Hindlimb muscle (tissue), 1 donor: ENCODE measurements at regions not wholly inside any gene's neighbourhood (a gene's known extent, or its start where the extent isn't known, plus 50 kb on each side); places are given as distances from the start of the nearest gene placed in this dataset.

ENCODE experiments used
- DNase-seq: peaks from one replicate; pipeline ENCODE4 v3.0.0-alpha.2; 2013

DNA sequence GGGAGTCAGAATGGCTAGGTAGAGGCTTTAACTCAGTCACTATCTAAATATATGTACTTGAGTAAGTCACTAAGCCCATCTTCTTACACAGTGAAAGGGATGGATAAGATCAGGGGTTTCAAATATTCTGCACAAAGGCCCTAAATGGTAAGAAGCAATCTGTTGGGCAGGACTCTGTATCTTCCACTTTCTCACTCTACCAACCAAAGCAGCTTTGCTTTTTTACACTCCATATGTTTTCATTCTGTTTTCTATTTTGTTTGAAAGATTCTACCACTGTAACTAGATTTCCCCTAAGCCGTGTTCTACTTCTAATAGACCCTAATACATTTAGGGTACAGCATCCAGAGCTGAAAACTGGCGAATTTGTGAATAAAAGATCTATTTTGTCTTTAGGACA lies 477.5 kb upstream of the NMUR2 start:
- DNase-seq = no peak

DNA sequence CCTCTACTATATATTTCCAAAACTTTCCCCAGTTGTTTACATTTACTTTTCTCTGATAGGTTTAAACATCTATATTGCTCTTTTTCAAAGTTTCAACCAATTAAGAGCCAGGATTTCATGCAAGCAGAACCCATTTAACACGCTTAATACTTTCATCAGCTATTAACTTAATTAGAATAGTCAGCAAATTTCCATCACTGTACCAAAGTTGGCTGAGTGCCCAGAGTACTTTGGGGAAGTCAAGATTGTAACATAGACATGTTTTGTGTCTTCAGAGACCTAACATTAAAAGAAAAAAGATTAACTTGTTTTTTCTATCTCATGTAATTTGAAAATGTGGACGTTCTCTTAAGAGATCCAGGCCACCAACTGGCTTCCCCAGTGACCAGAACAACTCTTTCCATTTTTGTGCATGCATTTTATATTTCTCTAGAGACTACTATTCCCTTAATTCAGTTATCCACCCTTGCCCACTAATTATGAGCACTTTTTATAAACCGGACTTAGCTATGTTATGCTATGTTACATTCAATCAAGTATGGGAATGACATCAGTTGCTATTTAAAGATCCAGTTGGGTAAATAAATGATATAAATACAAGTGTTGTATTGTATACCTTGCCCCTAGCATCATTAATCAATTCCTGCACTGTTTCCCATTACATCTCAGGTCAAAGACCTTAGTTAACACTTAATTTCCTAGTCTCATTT lies 478.1 kb upstream of the NMUR2 start:
- no peak for DNase-seq

GRCh38 chr5:152884006-152884405 lies 478.9 kb upstream of the NMUR2 start:
- no peak for DNase-seq

GRCh38 chr5:152900332-152900731 lies 495.3 kb upstream of the NMUR2 start:
- DNase-seq = no peak

- no peak for DNase-seq
These were observed 496.7 kb upstream of the NMUR2 start for GRCh38 chr5:152901754-152902153.

- no peak for DNase-seq
These were observed 500.2 kb upstream of the NMUR2 start for GRCh38 chr5:152905286-152905685.

DNA sequence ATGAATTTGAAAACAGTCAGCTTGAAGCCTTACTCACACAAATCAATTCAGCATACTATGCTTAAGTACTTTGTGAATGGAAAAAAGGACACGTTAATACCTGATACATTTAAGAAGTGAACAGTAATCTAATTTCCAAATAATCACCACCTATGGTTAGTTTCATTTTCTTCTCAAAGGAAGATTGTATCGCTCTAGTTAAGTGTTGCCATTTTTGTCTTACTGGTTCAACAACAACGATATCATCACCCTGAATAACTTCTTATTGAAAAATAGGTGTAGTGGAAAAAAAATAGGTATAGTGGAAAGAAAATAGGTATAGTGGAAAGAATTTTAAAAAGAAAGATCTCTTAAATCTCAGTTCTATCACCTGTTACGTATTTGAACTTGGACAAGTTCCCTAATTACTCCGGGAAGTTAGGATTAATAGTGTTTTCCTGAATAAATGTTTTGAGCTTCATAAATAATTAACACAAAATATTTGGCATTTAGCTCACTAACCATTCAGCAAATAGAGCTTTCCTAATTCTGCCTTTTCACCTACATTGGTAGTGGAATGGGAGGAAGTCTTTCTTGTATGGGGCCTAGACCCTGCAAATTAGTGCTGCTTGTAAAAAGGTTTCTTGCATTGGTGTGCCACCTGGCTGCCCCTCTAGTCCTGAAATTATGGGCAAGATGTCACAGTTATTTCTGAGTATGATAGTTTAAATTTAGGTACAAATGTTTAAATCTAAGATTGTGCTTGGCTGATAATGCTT lies 502.6 kb upstream of the NMUR2 start:
- DNase-seq = no peak

DNA sequence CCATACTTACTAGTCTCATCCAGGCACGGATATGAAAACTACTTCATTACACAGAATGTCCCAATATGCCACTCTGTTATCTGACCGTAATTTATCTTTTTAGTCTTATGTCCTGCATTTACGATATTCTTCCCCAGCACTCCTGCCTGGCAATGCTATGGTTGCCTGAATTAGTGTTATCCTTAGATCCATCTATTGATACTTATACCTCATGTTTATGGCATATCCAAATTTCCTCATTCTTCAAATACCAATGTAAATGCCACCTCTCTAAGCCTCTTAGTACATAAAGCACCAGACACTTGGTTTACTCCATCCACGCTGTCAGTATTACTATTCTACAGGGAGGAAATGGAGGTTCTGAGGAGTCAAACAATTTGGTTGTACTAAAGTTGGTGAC lies 507.8 kb upstream of the NMUR2 start:
- no peak for DNase-seq

GRCh38 chr5:152932621-152933020 lies 527.5 kb upstream of the NMUR2 start:
- DNase-seq = no peak

- DNase-seq = no peak
These were observed 528.0 kb upstream of the NMUR2 start for GRCh38 chr5:152933056-152933455.

DNA sequence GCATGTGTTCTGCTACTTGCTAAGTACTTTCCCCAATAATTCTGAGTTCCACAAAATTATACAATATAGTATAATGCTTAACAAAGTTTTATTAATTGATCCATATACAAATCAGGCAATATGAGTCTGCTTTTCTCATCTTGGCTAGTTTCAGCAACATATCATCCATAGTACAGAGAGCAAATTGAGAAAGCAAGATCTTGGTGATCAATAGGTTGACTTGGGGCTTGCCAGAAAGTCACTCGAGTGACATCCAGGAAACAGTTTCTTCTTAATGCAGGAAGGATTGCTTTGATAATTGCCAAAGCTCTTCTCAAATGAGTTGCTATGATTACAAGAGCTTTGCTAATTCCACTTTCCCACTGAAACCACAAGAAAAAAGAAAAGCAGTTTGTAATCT lies 533.6 kb upstream of the NMUR2 start:
- DNase-seq = no peak

DNA sequence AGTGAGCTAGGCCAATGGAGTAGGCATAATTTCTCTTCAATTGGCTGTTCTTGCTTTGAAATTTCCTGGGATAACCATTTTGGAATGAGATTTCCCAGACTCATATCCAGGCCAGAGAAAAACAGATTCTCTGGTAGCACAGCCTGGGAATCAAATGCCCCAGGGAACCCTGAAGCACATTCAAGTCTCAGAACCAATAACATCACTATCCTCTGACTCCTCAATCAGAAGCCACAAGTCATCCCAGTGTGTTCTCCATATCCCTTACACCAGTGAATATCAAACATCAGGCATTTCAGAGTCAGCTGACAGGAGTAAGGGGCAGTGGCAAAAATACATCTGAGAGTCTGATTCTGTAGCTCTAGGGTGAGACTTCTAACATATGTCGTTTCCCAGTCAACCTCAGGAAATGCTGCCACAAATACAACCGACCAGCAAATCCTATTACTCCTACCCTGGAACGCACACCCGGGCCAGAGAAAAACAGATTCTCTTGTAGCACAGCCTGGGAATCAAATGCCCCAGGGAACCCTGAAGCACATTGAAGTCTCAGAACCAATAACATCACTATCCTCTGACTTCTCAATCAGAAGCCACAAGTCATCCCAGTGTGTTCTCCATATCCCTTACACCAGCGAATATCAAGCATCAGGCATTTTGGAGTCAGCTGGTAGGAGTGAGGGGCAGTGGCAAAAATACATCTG lies 537.7 kb upstream of the NMUR2 start:
- DNase-seq = no peak

- no peak for DNase-seq
These were observed 536.5 kb upstream of the GRIA1 start for GRCh38 chr5:152953788-152954483.

DNA sequence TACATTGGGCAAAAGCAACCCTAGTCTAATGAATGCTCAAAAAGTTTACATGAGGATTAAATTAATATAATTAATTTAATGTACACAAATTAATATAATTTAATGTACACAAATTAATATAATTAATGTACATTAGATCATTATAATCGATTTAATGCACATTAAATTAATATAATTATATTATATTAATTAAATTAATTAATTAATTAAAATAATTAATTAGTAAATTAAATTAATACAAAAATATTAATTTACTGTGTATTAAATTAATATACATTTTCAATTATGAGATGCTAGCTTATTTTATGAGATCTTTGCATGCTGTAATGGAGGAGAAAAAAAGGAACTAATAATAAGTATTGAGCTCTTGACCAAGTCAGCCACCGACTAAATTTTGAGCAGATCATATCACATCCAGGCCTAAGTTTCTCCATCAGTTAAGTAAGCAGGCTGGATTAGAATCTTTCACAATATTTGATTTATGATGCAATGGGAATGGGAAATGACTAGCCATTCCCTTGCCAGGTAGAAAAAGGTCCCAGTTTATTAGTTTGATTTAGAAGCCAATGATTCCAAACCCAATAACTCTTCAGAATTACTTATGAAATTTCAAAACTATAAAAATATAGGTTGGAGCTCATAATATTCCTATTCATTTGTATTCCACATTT lies 533.4 kb upstream of the GRIA1 start:
- DNase-seq = no peak

DNA sequence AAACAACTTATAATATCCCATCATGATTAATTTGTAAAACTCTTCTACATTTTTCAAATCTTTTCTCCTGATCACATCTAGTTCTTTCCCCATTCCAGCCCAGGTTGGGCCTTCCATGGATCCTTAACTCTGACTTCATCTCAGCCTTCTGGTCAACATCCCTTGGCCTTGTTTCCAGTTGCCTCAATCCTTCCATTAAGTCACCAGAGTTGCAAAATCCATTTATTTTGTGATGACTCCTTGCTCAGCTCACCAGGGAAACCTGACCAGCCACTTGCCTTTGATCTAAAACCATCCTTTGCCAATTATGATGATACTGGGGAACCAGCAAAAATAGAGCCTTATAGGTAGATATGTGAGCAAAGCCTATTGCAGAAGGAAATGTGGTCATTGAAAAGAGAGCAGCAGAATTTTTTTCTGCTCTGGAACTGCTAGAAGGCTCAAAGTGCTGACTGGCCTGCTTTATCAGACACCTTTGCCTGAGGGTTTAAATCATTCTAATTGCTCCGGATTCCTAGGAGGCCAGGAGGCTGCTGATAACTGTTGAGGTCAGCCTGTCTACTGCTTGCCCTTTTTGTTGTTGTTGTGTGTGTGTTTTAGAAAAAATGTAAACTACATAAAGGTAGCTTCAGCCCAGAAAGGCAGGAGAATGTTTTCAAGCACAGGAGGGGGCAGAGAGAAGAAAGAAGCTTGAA lies 512.2 kb upstream of the GRIA1 start:
- no peak for DNase-seq

- DNase-seq = no peak
These were observed 503.3 kb upstream of the GRIA1 start for GRCh38 chr5:152987131-152987530.

DNA sequence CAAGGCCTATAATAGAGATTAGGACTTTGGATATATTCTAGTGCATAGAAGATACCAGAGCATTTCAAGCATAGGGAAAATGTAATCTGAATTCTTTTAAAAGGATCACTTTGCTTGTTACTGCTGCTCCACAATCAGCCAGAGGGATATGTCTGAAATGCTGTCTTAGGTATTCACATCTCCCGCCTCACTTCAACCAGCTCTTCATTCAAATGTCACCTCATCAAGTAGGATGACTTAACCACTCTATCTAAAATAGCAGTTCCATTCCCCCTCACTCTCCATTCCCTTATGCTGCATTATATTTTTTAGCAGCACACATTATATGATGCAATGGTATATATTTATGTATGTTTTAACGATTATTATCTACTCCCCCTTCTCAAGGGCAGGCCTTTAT lies 500.3 kb upstream of the GRIA1 start:
- no peak for DNase-seq

DNA sequence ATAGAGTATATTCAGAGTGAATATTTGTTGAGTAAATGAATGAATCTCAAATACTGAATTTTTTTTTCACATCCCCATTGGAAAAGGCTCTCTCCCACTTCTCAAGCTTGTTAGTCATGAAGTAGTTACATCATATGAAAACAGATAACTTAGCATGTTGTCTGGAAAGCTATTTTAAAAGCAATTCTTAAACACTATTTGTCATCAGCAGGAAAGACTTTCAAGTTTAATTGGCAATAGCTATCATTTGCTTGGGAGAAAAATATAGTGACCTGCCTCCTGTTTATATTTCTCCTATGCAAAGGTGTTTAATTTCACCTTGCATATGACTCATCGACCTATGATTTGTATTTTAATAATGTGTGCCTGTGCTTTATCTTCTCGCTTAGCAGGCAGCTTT lies 499.8 kb upstream of the GRIA1 start:
- no peak for DNase-seq

DNA sequence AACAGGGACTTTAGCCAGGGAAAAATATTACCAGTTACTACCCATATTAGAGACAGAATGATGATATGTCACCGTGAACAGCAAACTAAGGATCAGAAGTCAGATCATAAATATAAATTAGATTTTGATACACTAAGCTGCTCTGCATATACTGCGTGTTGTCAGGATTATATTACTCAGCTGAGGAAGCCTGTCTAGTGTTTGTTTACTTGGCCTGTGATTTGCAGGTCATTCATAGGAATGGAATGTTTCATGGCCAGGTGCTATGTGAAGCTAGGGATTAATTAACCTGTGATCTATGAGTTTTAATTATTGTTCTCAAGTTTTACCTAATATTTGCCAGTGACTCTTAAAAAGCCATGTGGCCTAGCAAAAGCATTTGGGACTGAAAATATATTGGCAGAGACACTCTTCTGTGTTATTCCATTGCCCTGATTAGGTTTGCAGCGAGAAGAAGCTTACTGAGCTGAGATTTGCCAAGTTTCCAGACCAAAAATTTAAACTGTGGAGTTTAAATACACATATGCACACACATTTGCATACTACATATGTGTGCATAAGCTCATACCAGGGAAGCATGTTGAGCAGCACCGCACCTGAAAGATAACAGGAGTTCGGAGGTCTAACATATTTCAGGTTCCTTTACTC lies 496.3 kb upstream of the GRIA1 start:
- DNase-seq = no peak

DNA sequence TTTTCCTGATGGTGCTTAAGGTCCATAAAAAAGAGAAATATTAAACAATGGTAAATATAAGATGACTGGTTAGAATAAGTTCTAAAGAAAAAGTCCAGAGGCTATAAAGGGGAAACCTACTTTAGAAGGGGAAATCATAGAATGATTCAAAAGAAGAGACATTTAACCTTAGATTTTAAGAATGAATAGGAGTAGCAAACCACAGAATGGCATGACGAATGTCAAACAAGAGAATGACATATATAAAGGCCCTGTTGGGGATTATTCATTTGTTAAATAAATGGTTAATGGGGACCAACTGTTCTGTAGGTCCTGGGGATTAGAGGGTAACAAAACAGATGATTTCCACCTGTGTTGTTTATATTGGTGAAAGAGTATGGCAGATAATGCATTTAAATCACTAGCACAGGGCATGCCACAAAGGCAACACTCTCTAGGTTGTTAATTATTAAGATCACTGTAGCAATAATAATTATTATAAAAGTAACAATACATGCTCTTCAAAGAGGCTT lies 495.2 kb upstream of the GRIA1 start:
- DNase-seq = no peak

- DNase-seq = no peak
These were observed 484.8 kb upstream of the GRIA1 start for GRCh38 chr5:153005711-153006110.
